ENCODE measurements at regions not wholly inside any gene's neighbourhood (a gene's known extent, or its start where the extent isn't known, plus 50 kb on each side); places are given as distances from the start of the nearest gene placed in this dataset.

DNA sequence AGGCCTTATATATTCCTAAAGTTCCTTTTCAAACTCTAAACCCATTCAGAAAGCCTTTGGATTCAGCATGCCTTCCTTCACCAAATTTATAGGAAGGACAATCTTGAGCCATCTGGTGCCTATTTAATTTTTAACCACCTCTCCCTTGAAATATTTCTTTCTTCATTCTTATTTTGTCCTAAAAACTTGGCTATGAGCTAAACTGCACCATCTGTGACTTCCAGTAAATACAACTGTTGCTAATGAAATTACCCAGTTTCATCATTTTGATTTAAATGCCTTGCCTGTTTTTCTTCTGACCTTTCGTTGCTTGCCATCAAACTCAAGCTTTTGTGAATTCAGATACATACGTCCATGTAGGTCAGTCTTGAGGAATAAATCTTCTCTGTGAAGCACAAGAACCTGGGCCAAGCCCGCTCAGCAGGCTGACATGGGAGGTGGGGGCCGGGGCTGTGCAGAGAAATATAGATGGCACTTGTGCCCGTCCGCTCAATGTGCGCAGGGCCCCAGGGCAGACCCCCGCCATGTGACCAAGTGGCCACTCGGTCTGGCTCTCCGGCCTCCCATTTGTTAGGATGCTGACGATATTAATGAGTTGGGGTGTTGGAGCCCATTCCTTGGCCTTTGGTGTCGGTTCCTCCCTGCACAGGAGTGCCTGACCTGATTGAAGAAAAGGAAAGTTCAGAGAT, 335.9 kb downstream of the VPS13C start:
- no peak for DNase-seq (ENCODE audit: low read depth)
- TF ChIP-seq, protein P1, sequence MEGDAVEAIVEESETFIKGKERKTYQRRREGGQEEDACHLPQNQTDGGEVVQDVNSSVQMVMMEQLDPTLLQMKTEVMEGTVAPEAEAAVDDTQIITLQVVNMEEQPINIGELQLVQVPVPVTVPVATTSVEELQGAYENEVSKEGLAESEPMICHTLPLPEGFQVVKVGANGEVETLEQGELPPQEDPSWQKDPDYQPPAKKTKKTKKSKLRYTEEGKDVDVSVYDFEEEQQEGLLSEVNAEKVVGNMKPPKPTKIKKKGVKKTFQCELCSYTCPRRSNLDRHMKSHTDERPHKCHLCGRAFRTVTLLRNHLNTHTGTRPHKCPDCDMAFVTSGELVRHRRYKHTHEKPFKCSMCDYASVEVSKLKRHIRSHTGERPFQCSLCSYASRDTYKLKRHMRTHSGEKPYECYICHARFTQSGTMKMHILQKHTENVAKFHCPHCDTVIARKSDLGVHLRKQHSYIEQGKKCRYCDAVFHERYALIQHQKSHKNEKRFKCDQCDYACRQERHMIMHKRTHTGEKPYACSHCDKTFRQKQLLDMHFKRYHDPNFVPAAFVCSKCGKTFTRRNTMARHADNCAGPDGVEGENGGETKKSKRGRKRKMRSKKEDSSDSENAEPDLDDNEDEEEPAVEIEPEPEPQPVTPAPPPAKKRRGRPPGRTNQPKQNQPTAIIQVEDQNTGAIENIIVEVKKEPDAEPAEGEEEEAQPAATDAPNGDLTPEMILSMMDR (IDR thresholded peaks at IDR 0.05; ENCODE audit: insufficient read depth, low read length, poor library complexity, severe bottlenecking) = no peak
- Histone ChIP-seq H3K27me3 (ENCODE audit: control insufficient read depth, insufficient read depth, low read length) (no peaks in the 10 kb centered on the region), H3K4me3 (ENCODE audit: low read depth, low read length) (no peak overlapping the region), H3K36me3 (ENCODE audit: control insufficient read depth, insufficient read depth, low read length) (no peaks in the 10 kb centered on the region)

DNA sequence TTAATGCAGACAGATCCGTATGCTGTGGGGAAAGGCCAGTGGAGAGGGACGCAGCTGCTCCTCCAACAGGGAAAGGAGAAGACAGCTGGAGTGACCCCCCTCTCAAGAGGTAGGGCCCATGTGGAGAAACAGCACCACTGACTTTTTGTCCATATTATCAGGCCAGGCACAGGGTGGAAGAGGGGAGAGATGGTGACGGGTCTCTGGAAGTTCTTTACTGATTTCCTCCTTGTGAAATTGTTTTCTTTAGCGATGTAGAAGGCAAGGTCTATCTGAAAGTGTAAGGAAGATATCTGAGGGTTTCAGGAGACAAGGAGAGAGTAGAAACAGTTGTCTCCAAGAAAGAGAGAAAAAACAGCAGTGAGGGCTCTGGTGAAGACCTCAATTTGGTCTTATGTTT, 338.8 kb downstream of the VPS13C start:
- Histone ChIP-seq H3K4me3 (ENCODE audit: low read depth, low read length) (no peak overlapping the region), H3K27me3 (ENCODE audit: control insufficient read depth, insufficient read depth, low read length) (no peaks in the 10 kb centered on the region), H3K36me3 (ENCODE audit: control insufficient read depth, insufficient read depth, low read length) (no peaks in the 10 kb centered on the region)
- no peak for DNase-seq (ENCODE audit: low read depth)
- TF ChIP-seq, protein P1 (IDR thresholded peaks at IDR 0.05; ENCODE audit: insufficient read depth, low read length, poor library complexity, severe bottlenecking) = no peak

DNA sequence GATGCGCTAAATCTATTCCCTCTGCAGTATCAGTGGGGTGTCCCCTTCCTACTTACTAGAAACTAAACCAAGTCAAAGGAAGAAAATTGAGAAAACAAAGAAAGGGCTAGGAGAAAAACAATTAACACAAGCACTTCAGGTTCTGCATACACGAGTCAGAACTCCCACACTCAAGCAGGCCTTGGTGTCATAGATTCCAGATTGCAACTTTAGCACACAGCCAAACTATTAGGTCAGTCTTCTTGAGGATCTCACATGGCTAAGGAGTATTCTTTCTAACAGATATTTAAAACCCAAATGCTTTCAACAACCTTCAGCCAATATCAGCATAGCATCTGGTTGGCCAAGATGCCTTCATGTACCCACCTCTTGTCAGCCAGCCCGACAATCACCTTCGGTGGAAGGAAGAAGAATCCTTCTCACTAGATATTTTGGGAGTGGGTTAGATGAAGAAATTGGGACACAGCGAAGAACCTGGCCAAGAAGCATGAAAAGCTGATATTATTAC, 340.0 kb downstream of the VPS13C start:
- no peaks in the 10 kb centered on the region for H3K27me3 ChIP-seq (ENCODE audit: control insufficient read depth, insufficient read depth, low read length)
- no peaks in the 10 kb centered on the region for H3K36me3 ChIP-seq (ENCODE audit: control insufficient read depth, insufficient read depth, low read length)
- TF ChIP-seq, protein P1 (IDR thresholded peaks at IDR 0.05; ENCODE audit: insufficient read depth, low read length, poor library complexity, severe bottlenecking) = no peak
- DNase-seq (ENCODE audit: low read depth) = no peak
- no peak overlapping the region for H3K4me3 ChIP-seq (ENCODE audit: low read depth, low read length)

DNA sequence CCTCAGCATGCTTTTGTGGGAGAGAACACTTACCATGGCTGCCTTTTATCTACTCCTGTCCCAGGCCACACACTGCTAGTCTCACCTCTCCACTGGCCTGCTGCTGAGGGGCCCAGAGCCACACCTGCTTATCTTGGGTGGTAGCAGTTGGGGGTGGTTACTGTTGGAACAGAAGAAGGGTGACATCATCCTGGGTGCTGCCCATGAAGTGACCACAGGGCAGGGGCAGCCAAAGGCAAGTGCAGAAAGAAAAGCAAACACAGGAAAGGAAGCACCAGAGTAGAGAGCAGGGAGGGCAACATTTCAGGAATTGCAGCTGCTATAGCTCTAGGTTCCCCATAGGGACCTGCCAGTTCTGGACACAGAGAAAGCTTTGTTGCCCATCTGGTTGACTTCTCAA, 345.2 kb downstream of the VPS13C start:
- no peaks in the 10 kb centered on the region for H3K27me3 ChIP-seq (ENCODE audit: control insufficient read depth, insufficient read depth, low read length)
- DNase-seq (ENCODE audit: low read depth) = peak; percentile 21
- no peak overlapping the region for H3K4me3 ChIP-seq (ENCODE audit: low read depth, low read length)
- H3K36me3 ChIP-seq (ENCODE audit: control insufficient read depth, insufficient read depth, low read length) = no peaks in the 10 kb centered on the region
- TF ChIP-seq, protein P1 (IDR thresholded peaks at IDR 0.05; ENCODE audit: insufficient read depth, low read length, poor library complexity, severe bottlenecking) = no peak

DNA sequence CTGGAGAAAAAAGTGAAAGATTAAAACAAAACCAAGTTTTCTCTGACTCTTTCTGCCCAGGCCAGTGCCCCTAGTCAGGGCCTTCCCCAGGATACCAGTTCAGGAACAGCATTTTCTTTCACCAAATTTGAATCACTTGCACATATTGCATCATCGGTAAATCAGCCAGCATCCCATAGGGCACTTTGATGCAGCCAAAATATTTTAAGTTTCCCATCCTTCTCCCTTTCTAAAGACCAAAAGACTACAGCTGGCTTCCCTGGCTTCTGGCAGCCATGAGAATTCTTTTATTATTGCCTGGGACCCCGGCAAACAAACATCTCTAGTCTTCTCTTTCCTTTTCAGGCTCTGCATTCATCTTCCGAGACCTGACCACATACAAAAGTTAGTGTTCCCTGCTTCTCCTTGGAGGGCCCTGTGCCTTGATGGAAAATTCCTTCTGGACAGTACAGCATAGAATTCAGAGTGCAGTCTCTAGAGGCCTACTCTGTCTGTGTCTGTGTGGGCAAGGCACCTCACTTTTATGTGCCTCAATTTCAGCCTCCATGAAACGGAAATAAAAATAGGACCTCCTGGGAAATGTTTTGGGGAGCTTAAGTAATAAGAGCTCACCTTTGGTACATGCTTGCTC, 348.0 kb downstream of the VPS13C start:
- TF ChIP-seq, protein P1 (IDR thresholded peaks at IDR 0.05; ENCODE audit: insufficient read depth, low read length, poor library complexity, severe bottlenecking) = no peak
- Histone ChIP-seq H3K4me3 (ENCODE audit: low read depth, low read length) (no peak overlapping the region), H3K36me3 (ENCODE audit: control insufficient read depth, insufficient read depth, low read length) (no peaks in the 10 kb centered on the region), H3K27me3 (ENCODE audit: control insufficient read depth, insufficient read depth, low read length) (no peaks in the 10 kb centered on the region)
- DNase-seq (ENCODE audit: low read depth) = no peak

Data from kidney epithelial cell (primary cell).